Esophagus muscularis mucosa (tissue), 3 donors: ENCODE measurements at regions not wholly inside any gene's neighbourhood (a gene's known extent, or its start where the extent isn't known, plus 50 kb on each side); places are given as distances from the start of the nearest gene placed in this dataset.

Source experiments
- POLR2A ChIP-seq: fragments of 450-650 bp; IDR thresholded peaks from one replicate; pipeline ENCODE4 v1.6.1; 2017; ENCODE audit warnings: antibody characterized with exemption, moderate library complexity, mild to moderate bottlenecking, low read depth
- TF ChIP-seq, protein P1 (sequence below), 3 experiments: fragments of 200-600 bp in 2 of 3; fragments of 450-650 bp in 1 of 3; sonication (generic) in 2 of 3; IDR thresholded peaks; one replicate each; pipeline ENCODE4 v1.5.1; 2017 to 2019; ENCODE audit warnings: antibody characterized with exemption in 3 of 3, mild to moderate bottlenecking in 2 of 3, moderate library complexity in 1 of 3

DNA sequence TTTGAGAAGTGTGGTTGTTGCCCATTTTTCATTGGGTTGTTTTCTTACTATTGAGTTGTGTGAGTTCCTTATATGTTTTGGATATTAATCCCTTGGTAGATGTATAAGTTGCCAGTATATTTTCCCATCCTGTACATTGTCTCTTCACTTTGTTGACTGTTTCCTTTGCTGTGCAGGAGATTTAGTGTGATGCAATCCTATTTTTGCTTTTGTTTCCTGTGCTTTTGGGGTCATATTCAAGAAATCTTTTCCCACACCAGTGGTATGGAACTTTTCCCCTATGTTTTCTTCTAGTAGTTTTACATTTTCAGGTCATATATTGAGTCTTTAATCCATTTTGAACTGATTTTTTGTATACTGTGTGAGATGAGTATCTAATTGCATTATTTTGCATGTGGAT, 92.8 kb downstream of the PTHLH start:
- TF ChIP-seq, protein P1, sequence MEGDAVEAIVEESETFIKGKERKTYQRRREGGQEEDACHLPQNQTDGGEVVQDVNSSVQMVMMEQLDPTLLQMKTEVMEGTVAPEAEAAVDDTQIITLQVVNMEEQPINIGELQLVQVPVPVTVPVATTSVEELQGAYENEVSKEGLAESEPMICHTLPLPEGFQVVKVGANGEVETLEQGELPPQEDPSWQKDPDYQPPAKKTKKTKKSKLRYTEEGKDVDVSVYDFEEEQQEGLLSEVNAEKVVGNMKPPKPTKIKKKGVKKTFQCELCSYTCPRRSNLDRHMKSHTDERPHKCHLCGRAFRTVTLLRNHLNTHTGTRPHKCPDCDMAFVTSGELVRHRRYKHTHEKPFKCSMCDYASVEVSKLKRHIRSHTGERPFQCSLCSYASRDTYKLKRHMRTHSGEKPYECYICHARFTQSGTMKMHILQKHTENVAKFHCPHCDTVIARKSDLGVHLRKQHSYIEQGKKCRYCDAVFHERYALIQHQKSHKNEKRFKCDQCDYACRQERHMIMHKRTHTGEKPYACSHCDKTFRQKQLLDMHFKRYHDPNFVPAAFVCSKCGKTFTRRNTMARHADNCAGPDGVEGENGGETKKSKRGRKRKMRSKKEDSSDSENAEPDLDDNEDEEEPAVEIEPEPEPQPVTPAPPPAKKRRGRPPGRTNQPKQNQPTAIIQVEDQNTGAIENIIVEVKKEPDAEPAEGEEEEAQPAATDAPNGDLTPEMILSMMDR (IDR thresholded peaks at IDR 0.05): no peak
- TF ChIP-seq POLR2A: no peak
